Stomach (tissue), 8 donors: ENCODE measurements at regions not wholly inside any gene's neighbourhood (a gene's known extent, or its start where the extent isn't known, plus 50 kb on each side); places are given as distances from the start of the nearest gene placed in this dataset.
"Not testable (repeated sequence)": the region's sequence is repeated elsewhere in the genome, so short reads cannot be mapped to it uniquely, and the experiment has no call there.

Source experiments
- DNase-seq, 2 donors: peaks; one replicate each; pipeline versions ENCODE4 v3.0.0 to v3.0.0-alpha.2; 2013 to 2019
- H3K27ac ChIP-seq, 5 donors: fragments of 200-600 bp in 4 of 5; sonication (generic) in 4 of 5; one replicate each; pipeline ENCODE4 v1.5.1; 2013 to 2019; ENCODE audit warnings: mild to moderate bottlenecking in 1 of 5, moderate library complexity in 1 of 5
- H3K27me3 ChIP-seq, 3 donors: fragments of 200-600 bp; sonication (generic); one replicate each; pipeline ENCODE4 v1.5.1; 2017 to 2019; ENCODE audit warnings: mixed run types in 1 of 3
- H3K36me3 ChIP-seq, 4 donors: fragments of 200-600 bp; sonication (generic); 1 replicate in 3 of 4; 2 replicates in 1 of 4; pipeline ENCODE4 v1.5.1; 2016 to 2019
- H3K4me1 ChIP-seq, 4 donors: fragments of 200-600 bp; sonication (generic); one replicate each; pipeline ENCODE4 v1.5.1; 2016 to 2019
- H3K4me3 ChIP-seq, 4 donors: fragments of 200-600 bp; sonication (generic) in 3 of 4; one replicate each; pipeline ENCODE4 v1.5.1; 2016 to 2019; ENCODE audit warnings: mild to moderate bottlenecking in 1 of 4
- H3K9me3 ChIP-seq, 4 donors: fragments of 200-600 bp; sonication (generic); one replicate each; pipeline ENCODE4 v1.5.1; 2016 to 2019
- CTCF ChIP-seq, 7 experiments: fragments of 450-650 bp in 4 of 7; fragments of 200-600 bp in 3 of 7; sonication (generic) in 3 of 7; IDR thresholded peaks; one replicate each; pipeline ENCODE4 v1.5.1; 2016 to 2019; ENCODE audit warnings: antibody characterized with exemption in 7 of 7, control low read depth in 2 of 7, mild to moderate bottlenecking in 1 of 7
- EP300 ChIP-seq: sonication (generic); formaldehyde crosslinking; IDR thresholded peaks from one replicate; pipeline ENCODE4 v1.6.1; 2017; ENCODE audit warnings: antibody characterized with exemption
- POLR2A ChIP-seq, 4 donors: fragments of 450-650 bp; IDR thresholded peaks; one replicate each; pipeline ENCODE4 v1.6.1; 2016; ENCODE audit warnings: antibody characterized with exemption in 4 of 4, control low read depth in 2 of 4, mild to moderate bottlenecking in 1 of 4, moderate library complexity in 1 of 4
- POLR2AphosphoS5 ChIP-seq, 3 donors: sonication (generic); formaldehyde crosslinking; IDR thresholded peaks; one replicate each; pipeline ENCODE4 v1.6.1; 2016; ENCODE audit warnings: antibody characterized with exemption in 3 of 3
- WGBS, 5 donors: extraction: QIAGEN DNeasy Blood & Tissue Kit in 3 of 5; methylation state at CpG; one replicate each; pipeline versions ENCODE4 v1.1.5 to v1.1.7; 2013 to 2018; 5-methylcytosine and 5-hydroxymethylcytosine counted together
- intact Hi-C: fragments of 100-400 bp; cut with DNase I; formaldehyde crosslinking; loops from one replicate; pipeline ENCODE4 v1.15.1; 2023; ENCODE audit warnings: low total_unique reads
- donor health status: healthy with polysubstance abuse.
- donor health status: Bipolar disorder and iron deficiency.
- donor health status: healthy.

- H3K4me3 ChIP-seq, H3K9me3 ChIP-seq, H3K36me3 ChIP-seq, intact Hi-C loops, H3K27me3 ChIP-seq, DNase-seq, H3K27ac ChIP-seq, H3K4me1 ChIP-seq: not testable (repeated sequence)
- 87 to 93% (median 90%) methylated on average over 5 of the region's 5 CpGs for WGBS, 5 donors
These were observed 49.9 kb upstream of the MSMB start for GRCh38 chr10:46095943-46096342.

GRCh38 chr10:46096446-46096845, 50.4 kb upstream of the MSMB start:
- intact Hi-C loops: no loop called here
- WGBS, 5 donors: 93 to 98% (median 94%) methylated on average over 4 of the region's 4 CpGs
- peaks cover 0 to 4% (median 0%) of the 10 kb centered on the region in 3 donors for H3K27me3 ChIP-seq
- TF ChIP-seq POLR2A (IDR thresholded peaks at IDR 0.05) (no peak), EP300 (no peak), POLR2AphosphoS5 (IDR thresholded peaks at IDR 0.05) (no peak), CTCF (IDR thresholded peaks at IDR 0.05) (no peak)
- no peaks in the 10 kb centered on the region for H3K4me1 ChIP-seq
- H3K9me3 ChIP-seq: no peaks in the 10 kb centered on the region
- no peak overlapping the region for H3K4me3 ChIP-seq
- H3K36me3 ChIP-seq: no peaks in the 10 kb centered on the region
- H3K27ac ChIP-seq: no peak overlapping the region
- no peak for DNase-seq

GRCh38 chr10:46096909-46097575, 51.0 kb upstream of the MSMB start:
- Histone ChIP-seq H3K9me3 (no peaks in the 10 kb centered on the region), H3K27ac (no peak overlapping the region), H3K27me3 (peaks cover 0 to 4% (median 0%) of the 10 kb centered on the region in 3 donors), H3K4me1 (no peaks in the 10 kb centered on the region), H3K4me3 (no peak overlapping the region), H3K36me3 (no peaks in the 10 kb centered on the region)
- DNase-seq: peak in 1 of 2 donors; percentile 41
- TF ChIP-seq EP300 (no peak), POLR2AphosphoS5 (IDR thresholded peaks at IDR 0.05) (no peak), POLR2A (IDR thresholded peaks at IDR 0.05) (no peak), CTCF (IDR thresholded peaks at IDR 0.05) (no peak)
- 77 to 86% (median 84%) methylated on average over 6 to 8 of the region's 8 CpGs for WGBS, 5 donors
- intact Hi-C loops: no loop called here

- H3K4me1 ChIP-seq: no peaks in the 10 kb centered on the region
- no peak for DNase-seq
- H3K4me3 ChIP-seq: no peak overlapping the region
- intact Hi-C loops: no loop called here
- peaks cover 0 to 4% (median 0%) of the 10 kb centered on the region in 3 donors for H3K27me3 ChIP-seq
- 84 to 96% (median 87%) methylated on average over 11 to 14 of the region's 14 CpGs for WGBS, 5 donors
- H3K9me3 ChIP-seq: no peaks in the 10 kb centered on the region
- TF ChIP-seq POLR2AphosphoS5 (IDR thresholded peaks at IDR 0.05) (no peak), CTCF (IDR thresholded peaks at IDR 0.05) (no peak), EP300 (no peak), POLR2A (IDR thresholded peaks at IDR 0.05) (no peak)
- no peak overlapping the region for H3K27ac ChIP-seq
- no peaks in the 10 kb centered on the region for H3K36me3 ChIP-seq
These were observed 51.7 kb upstream of the MSMB start for GRCh38 chr10:46097576-46098317.

GRCh38 chr10:46098386-46098785, 52.3 kb upstream of the MSMB start:
- intact Hi-C loops: no loop called here
- DNase-seq: no peak
- WGBS, 5 donors: 89 to 98% (median 91%) methylated on average over 3 to 7 of the region's 7 CpGs
- no peak overlapping the region for H3K27ac ChIP-seq
- no peak for TF ChIP-seq POLR2A (IDR thresholded peaks at IDR 0.05)
- no peak for TF ChIP-seq POLR2AphosphoS5 (IDR thresholded peaks at IDR 0.05)
- TF ChIP-seq CTCF (IDR thresholded peaks at IDR 0.05): no peak
- no peak for TF ChIP-seq EP300
- peaks cover 0 to 4% (median 0%) of the 10 kb centered on the region in 3 donors for H3K27me3 ChIP-seq
- H3K4me1 ChIP-seq: no peaks in the 10 kb centered on the region
- H3K36me3 ChIP-seq: no peaks in the 10 kb centered on the region
- no peaks in the 10 kb centered on the region for H3K9me3 ChIP-seq
- H3K4me3 ChIP-seq: no peak overlapping the region

- H3K27ac ChIP-seq, intact Hi-C loops, H3K27me3 ChIP-seq, H3K9me3 ChIP-seq, H3K4me1 ChIP-seq, H3K4me3 ChIP-seq, DNase-seq, H3K36me3 ChIP-seq: not testable (repeated sequence)
- 65 to 90% (median 79%) methylated on average over 4 of the region's 4 CpGs for WGBS, 5 donors
These were observed 52.9 kb upstream of the MSMB start for GRCh38 chr10:46098925-46099324.
